ENCODE measurements at regions not wholly inside any gene's neighbourhood (a gene's known extent, or its start where the extent isn't known, plus 50 kb on each side); places are given as distances from the start of the nearest gene placed in this dataset.

DNA sequence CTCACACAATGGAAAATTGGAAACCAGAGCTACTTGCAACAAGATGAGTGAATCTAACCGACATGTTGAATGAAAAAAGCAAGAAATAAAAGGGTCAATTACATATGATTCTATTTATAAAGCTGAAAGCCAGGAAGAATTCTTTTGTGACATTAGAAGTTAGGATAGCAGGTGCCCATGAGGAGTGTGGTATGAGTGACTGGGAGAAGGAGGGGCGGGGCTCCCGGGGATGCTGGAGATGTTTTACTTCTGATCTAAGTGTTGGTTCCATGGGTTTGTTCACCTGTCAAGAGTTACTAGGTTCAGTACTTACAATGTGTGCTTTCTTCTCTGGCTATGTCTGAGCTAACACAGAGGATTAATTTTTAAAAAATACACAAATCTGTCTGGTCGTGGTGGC lies 60.8 kb downstream of the NSMCE3 start:
- no peak for DNase-seq

GRCh38 chr15:29208352-29208751 lies 61.3 kb downstream of the NSMCE3 start:
- peak; percentile 3 for DNase-seq

DNA sequence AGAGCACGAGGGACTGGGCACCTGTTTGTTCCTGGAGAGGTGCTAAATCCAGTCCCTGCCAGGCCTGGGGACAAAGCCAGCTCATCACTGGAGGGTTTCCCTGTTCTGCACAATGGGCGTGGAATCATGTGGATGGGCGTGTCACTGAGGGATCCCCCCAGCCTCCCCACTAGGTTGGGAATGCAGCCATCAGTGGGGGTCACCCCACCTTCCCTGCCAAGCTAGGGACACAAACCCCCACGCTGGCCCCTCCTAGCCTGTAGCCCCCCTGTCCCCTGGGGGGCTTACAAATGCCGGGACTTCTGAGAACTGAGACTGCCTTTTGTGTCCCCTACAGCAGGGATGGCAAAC lies 61.9 kb downstream of the NSMCE3 start:
- DNase-seq = no peak

- DNase-seq = no peak
These were observed 62.4 kb downstream of the NSMCE3 start for GRCh38 chr15:29207027-29207757.

DNA sequence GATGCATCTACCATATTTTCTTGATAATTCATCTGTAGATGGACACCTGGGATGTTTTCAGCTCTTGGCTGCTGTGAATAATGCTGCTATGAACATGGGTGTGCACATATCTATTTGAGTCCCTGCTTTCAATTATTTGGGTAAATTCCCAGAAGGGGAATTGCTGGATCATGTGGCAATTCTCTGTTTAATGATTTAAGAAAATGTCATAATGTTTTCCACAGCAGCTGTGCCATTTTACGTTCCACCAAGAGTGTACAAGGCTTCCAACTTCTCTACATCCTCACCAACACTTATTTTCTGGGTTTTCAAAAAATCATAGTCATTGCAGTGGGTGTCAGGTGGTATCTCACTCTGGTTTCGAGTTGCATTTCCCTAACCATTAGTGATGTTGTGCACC lies 64.4 kb downstream of the NSMCE3 start:
- DNase-seq = no peak

- DNase-seq = no peak
These were observed 65.3 kb downstream of the NSMCE3 start for GRCh38 chr15:29204369-29204755.

- no peak for DNase-seq
These were observed 65.8 kb downstream of the NSMCE3 start for GRCh38 chr15:29203718-29204368.

GRCh38 chr15:29196722-29197121 lies 72.9 kb downstream of the NSMCE3 start:
- no peak for DNase-seq

GRCh38 chr15:29196290-29196689 lies 73.3 kb downstream of the NSMCE3 start:
- no peak for DNase-seq

GRCh38 chr15:29194866-29195265 lies 74.8 kb downstream of the NSMCE3 start:
- no peak for DNase-seq

- no peak for DNase-seq
These were observed 86.4 kb downstream of the NSMCE3 start for GRCh38 chr15:29183071-29183831.

- no peak for DNase-seq
These were observed 87.0 kb downstream of the NSMCE3 start for GRCh38 chr15:29182590-29182989.

- DNase-seq = no peak
These were observed 96.6 kb downstream of the NSMCE3 start for GRCh38 chr15:29172742-29173725.

- no peak for DNase-seq
These were observed 99.1 kb downstream of the NSMCE3 start for GRCh38 chr15:29170521-29170920.

Measured in DMS 273 treated with DMSO at 0.1 percent for 48 hours (cell line).